Colonic mucosa (tissue), 4 donors: ENCODE measurements at regions not wholly inside any gene's neighbourhood (a gene's known extent, or its start where the extent isn't known, plus 50 kb on each side); places are given as distances from the start of the nearest gene placed in this dataset.
"Not testable (repeated sequence)": the region's sequence is repeated elsewhere in the genome, so short reads cannot be mapped to it uniquely, and the experiment has no call there.

Source experiments
- DNase-seq: peaks from one replicate; pipeline ENCODE4 v3.0.0-alpha.2; 2020
- H3K27ac ChIP-seq: fragments of 200-600 bp; one replicate; pipeline ENCODE4 v1.8.0; 2021
- H3K27me3 ChIP-seq: fragments of 200-600 bp; one replicate; pipeline ENCODE4 v1.8.0; 2021
- H3K36me3 ChIP-seq: fragments of 200-600 bp; one replicate; pipeline ENCODE4 v1.8.0; 2021
- H3K4me1 ChIP-seq: fragments of 200-600 bp; one replicate; pipeline ENCODE4 v1.8.0; 2021; ENCODE audit warnings: mild to moderate bottlenecking
- H3K4me3 ChIP-seq: fragments of 200-600 bp; one replicate; pipeline ENCODE4 v1.8.0; 2021
- H3K9ac ChIP-seq, 2 donors: one replicate each; pipeline ENCODE4 v1.7.0; 2013; ENCODE audit warnings: control low read depth in 2 of 2, low read depth in 2 of 2, low read length in 2 of 2
- H3K9me3 ChIP-seq: fragments of 200-600 bp; one replicate; pipeline ENCODE4 v1.8.0; 2021
- intact Hi-C: fragments of 100-400 bp; cut with DNase I; formaldehyde crosslinking; loops from one replicate; pipeline ENCODE4 v1.14.1; 2022
- TF ChIP-seq, protein P1 (sequence below): fragments of 200-600 bp; IDR thresholded peaks from one replicate; pipeline ENCODE4 v1.8.0; 2022; ENCODE audit warnings: antibody characterized with exemption, mild to moderate bottlenecking
- donor health status: healthy.
- donor health status: DM: no; HTN: no; CAD: no.
- donor health status: DM: no; HTN: no; CAD: no.

DNA sequence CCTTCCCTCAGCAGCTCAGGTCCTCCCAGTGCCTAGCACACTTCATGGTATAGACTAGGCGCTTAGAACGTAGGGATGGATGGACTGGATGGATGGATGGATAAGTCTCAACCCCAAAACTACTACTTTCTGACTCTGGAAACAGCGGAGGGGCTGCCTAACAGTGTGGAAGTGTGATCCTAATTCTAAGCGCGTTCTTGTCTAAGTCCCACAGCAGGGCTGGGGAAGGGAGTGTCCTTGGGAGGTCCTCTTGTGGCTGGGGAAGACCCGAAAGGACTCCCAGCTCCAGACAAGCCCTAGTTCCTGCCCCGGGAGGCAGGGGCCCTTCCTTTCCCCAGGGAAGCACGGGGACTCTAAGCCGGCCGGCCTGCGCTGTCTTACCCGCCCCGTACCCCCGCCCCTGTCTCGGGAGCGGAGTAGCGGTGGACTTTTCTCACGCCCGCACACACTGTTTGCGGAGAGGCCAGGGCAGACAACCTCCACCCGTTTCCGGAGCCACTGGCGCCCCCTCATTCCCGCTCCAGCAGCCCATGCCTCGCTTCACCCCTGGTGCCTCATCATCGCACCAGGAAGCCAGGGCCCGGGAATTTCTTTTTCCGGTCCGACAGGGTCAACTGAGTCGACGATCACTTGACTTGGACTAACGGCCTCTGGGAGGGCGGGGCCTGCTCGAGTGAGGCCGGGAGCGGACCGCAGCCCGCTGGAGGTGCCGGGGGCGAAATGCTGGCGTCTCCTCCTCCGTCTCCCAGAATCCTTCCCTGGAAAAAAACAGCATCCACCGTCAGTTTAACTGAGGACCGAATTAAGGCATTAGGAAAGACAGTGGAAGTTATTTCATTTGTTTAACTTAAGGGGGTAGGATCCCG, 133.3 kb downstream of the TBC1D2B start:
- Histone ChIP-seq H3K4me3 (peak overlapping the region; percentile 34), H3K9me3 (no peaks in the 10 kb centered on the region), H3K27ac (no peak overlapping the region), H3K27me3 (no peaks in the 10 kb centered on the region), H3K4me1 (no peaks in the 10 kb centered on the region), H3K9ac (peak overlapping the region; percentile 46 to 60), H3K36me3 (no peaks in the 10 kb centered on the region)
- TF ChIP-seq, protein P1, sequence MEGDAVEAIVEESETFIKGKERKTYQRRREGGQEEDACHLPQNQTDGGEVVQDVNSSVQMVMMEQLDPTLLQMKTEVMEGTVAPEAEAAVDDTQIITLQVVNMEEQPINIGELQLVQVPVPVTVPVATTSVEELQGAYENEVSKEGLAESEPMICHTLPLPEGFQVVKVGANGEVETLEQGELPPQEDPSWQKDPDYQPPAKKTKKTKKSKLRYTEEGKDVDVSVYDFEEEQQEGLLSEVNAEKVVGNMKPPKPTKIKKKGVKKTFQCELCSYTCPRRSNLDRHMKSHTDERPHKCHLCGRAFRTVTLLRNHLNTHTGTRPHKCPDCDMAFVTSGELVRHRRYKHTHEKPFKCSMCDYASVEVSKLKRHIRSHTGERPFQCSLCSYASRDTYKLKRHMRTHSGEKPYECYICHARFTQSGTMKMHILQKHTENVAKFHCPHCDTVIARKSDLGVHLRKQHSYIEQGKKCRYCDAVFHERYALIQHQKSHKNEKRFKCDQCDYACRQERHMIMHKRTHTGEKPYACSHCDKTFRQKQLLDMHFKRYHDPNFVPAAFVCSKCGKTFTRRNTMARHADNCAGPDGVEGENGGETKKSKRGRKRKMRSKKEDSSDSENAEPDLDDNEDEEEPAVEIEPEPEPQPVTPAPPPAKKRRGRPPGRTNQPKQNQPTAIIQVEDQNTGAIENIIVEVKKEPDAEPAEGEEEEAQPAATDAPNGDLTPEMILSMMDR, result no peak
- peak; percentile 89 for DNase-seq
- intact Hi-C loops, result no loop called here

DNA sequence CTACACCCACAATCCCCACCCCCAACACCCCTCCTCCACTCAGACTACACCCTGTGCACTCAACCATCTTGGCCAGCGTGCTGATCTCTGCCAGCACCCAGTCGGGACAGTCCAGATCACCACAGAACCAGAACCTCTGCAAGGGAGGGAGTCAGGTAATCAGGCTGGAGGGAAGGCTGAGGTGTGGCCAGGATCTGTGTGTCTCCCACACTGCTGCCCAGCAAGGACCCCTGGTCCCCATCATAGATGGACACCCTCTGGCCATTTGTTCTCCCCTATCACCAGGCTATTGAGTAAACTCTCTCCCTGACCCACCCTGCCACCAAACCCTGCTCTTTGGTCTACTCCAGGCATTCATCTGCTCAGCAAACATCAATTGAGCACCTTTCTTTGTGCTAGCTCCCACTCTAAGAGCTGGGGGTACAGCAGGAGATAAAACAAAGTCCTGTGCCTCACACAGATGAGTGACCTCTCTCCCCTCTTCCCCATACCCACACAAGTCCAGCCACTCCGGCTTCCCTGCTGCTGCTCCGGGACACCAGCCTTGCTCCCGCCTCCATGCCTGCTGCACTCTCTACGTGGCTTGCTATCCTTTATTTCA, 134.8 kb downstream of the TBC1D2B start:
- no peak overlapping the region for H3K9ac ChIP-seq
- TF ChIP-seq, protein P1, result no peak
- no peaks in the 10 kb centered on the region for H3K36me3 ChIP-seq
- no peak overlapping the region for H3K27ac ChIP-seq
- H3K27me3 ChIP-seq, result no peaks in the 10 kb centered on the region
- H3K4me1 ChIP-seq, result no peaks in the 10 kb centered on the region
- intact Hi-C loops, result no loop called here
- no peaks in the 10 kb centered on the region for H3K9me3 ChIP-seq
- H3K4me3 ChIP-seq, result no peak overlapping the region
- DNase-seq, result no peak

DNA sequence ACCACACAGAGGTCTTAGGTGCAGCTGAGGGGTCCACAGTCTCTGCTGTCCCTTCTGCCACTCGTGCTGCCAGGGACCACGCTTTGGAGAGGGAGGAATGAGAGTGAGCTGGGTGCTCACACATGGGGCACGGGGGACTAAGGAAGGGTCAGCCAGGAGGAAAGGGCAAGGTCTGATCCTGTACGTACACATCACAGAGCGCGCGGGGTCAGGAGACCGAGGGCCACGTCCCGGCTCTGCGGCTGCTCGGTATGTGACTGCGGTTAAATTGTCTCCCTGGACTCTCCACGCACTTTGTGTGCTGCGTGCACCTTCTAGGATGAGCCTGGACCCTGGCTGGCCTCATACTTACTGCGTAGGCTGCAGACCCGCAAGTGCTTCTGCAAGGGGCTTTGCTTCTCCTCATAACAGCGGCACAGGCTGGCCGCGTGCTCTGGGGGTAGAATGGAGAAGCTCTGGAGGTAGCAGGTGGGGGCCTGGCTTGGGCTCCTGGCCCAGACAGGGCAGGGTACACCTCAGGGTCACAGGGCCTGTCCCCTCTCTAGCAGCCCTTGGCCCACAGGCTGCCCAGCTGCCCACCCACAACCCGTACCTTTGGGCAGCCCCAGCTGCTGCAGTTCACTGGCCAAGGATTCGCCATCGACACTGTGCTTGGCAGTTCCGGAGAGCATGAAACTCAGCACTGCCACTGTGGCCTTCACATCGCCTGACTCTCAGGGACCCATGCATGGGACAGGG, 136.3 kb downstream of the TBC1D2B start:
- H3K4me3 ChIP-seq, intact Hi-C loops, H3K27ac ChIP-seq, H3K36me3 ChIP-seq, H3K9ac ChIP-seq, DNase-seq, H3K4me1 ChIP-seq, H3K9me3 ChIP-seq, H3K27me3 ChIP-seq: not testable (repeated sequence)

DNA sequence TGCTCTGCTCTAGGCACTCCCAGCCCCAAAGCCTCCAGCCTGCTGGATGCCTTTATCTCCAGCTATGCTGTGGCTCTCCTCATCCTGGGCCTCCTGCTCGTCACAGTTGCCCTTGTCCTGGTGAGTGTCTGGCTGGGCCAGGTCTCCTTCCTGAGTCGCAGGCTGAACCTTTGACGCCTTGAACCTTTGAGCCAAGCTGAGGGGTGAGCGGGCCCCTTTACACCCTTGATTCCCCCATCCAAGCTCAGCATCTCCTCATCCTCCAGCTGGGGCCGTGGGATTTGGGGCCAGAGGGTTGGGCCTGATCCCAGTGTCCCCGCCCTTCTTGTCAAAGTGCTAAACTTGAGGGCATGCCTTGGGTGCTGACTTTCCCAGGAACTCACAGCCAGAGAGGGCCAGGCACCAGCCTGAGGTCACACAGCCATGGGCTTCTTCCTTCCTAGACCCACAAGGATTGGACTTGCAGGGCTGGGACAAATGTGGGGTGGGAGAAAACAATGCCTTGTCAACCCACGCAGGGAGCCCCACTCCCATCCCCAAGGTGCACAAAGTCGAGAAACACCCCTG, 137.0 kb downstream of the TBC1D2B start:
- Histone ChIP-seq H3K27ac (no peak overlapping the region), H3K9me3 (no peaks in the 10 kb centered on the region), H3K9ac (no peak overlapping the region), H3K4me3 (no peak overlapping the region), H3K4me1 (no peaks in the 10 kb centered on the region), H3K36me3 (no peaks in the 10 kb centered on the region), H3K27me3 (no peaks in the 10 kb centered on the region)
- DNase-seq, result no peak
- intact Hi-C loops, result no loop called here
- TF ChIP-seq, protein P1, result no peak

DNA sequence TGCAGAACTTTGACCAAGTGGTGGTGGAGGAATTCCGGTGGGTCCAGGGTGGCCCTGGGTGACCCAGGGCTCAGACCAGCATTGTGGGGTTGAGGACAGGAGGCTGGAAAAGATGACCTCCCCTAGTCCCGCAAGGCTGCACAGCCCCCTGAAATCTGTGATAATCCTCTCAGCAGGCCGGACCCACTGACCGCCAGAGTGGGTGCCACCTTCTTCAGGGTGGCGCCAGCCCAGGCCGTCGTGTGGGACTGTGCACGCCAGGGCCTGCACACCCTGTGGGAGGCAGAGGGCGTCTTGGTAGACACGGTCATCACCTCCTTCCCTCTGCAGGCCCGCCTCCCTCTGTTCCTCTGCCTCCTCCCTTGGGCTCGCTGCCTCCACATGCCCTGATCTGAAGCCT, 137.7 kb downstream of the TBC1D2B start:
- intact Hi-C loops, result no loop called here
- TF ChIP-seq, protein P1, result no peak
- Histone ChIP-seq H3K27ac (no peak overlapping the region), H3K36me3 (no peaks in the 10 kb centered on the region), H3K4me3 (no peak overlapping the region), H3K27me3 (no peaks in the 10 kb centered on the region), H3K9me3 (no peaks in the 10 kb centered on the region), H3K9ac (no peak overlapping the region), H3K4me1 (no peaks in the 10 kb centered on the region)
- no peak for DNase-seq

DNA sequence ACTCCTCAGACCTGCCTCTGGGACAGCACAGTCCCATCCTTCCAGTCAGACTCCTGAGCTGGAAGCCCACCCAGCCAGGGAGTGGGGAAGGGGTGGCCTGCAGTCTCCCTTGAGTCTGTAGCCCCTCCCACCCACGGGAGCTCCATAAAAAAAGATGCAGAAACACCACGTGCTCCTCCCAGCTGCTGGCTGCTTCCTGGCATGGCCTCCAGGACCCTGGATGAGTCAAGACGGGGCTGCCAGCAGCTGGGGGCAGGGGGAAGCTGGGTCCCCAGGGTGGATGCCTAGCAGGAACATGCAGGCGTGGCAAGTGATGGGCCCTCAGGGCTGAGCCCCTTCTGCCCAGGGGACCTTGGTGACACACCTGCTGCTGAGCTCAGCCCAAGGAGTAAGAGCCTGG, 138.5 kb downstream of the TBC1D2B start:
- H3K27me3 ChIP-seq, DNase-seq, H3K27ac ChIP-seq, H3K4me1 ChIP-seq, H3K4me3 ChIP-seq, intact Hi-C loops, H3K36me3 ChIP-seq, H3K9me3 ChIP-seq, H3K9ac ChIP-seq: not testable (repeated sequence)

DNA sequence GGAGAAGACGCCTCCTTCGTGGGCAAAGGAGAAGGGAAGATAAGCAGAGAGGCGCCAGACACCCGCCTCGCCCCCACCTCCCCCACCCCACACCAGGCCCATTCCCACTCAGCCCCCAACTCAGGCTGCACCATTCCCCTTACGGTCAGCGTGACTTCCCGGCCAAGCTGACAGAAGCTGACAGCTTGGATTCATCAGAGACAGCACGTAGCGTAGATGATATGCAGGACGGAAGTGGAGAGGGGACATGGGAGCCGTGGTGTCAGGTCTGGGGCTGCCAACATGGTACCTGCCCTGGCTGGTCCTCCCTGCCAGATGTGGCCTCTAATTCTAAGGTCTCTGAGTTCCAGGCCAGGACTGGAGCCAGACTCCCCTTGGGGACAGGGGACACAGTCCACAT, 139.0 kb downstream of the TBC1D2B start:
- H3K9me3 ChIP-seq, H3K4me3 ChIP-seq, H3K36me3 ChIP-seq, DNase-seq, H3K27me3 ChIP-seq, H3K9ac ChIP-seq, H3K4me1 ChIP-seq, H3K27ac ChIP-seq, intact Hi-C loops: not testable (repeated sequence)

DNA sequence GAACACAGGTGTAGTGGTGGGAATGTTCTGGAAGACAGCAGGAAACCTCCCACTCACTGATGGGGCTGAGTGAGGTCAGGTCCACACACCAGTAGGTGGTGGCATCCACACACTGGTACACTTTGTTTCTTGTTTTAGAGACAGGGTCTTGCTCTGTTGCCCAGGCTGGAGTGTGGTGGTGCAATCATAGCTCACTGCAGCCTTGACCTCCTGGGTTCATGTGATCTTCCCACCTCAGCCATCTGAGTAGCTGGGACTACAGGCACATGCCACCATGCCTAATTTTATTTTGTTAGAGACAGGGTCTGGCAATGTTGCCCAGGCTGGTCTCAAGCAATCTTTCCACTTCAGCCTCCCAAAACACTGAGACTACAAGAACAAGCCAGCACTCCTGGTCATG, 140.9 kb downstream of the TBC1D2B start:
- H3K36me3 ChIP-seq, H3K9ac ChIP-seq, H3K4me3 ChIP-seq, intact Hi-C loops, H3K9me3 ChIP-seq, H3K4me1 ChIP-seq, DNase-seq, H3K27ac ChIP-seq, H3K27me3 ChIP-seq: not testable (repeated sequence)

DNA sequence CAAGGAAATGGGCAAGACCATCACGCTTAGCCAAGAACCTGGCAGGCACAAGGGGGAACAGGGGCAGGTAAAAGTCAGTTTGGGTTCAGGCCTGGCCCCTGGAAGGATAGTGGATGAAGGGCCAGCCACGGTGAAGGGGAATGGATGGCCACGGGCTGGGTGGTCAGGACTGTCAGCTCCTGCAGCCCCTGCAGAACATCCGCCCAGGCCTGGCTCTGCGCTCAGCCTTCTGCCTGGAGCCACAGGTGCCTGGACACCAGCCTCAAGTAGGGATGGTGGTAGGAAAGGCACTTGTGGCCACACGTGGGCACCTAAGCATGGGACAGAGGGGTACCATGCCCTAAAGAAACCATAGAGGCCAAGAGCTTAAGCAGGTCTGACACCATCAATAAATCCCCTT, 143.0 kb downstream of the TBC1D2B start:
- H3K27me3 ChIP-seq, DNase-seq, H3K4me1 ChIP-seq, H3K36me3 ChIP-seq, intact Hi-C loops, H3K9me3 ChIP-seq, H3K9ac ChIP-seq, H3K4me3 ChIP-seq, H3K27ac ChIP-seq: not testable (repeated sequence)
